Effector memory CD8-positive, alpha-beta T cell (primary cell): ENCODE measurements at regions not wholly inside any gene's neighbourhood (a gene's known extent, or its start where the extent isn't known, plus 50 kb on each side); places are given as distances from the start of the nearest gene placed in this dataset.
"Not testable (repeated sequence)": the region's sequence is repeated elsewhere in the genome, so short reads cannot be mapped to it uniquely, and the experiment has no call there.

ENCODE experiments used
- ATAC-seq: fragments of 150-1000 bp; cut with Tn5 transposase; replicated peaks from 2 replicates; pipeline ENCODE4 v1.10.0; 2021; ENCODE audit warnings: mild to moderate bottlenecking, moderate library complexity
- DNase-seq, 3 experiments: peaks; one replicate each; pipeline ENCODE4 v3.0.0; 2021
- H3K27ac Mint-ChIP-seq, 2 donors: one replicate each; pipeline ENCODE4 v1.8.0; 2022; ENCODE audit warnings: mild to moderate bottlenecking in 2 of 2, mixed read lengths in 2 of 2, moderate library complexity in 2 of 2
- H3K27me3 Mint-ChIP-seq, 2 donors: one replicate each; pipeline ENCODE4 v1.8.0; 2022; ENCODE audit warnings: mixed read lengths in 2 of 2
- H3K36me3 Mint-ChIP-seq: one replicate; pipeline ENCODE4 v1.8.0; 2022; ENCODE audit warnings: mild to moderate bottlenecking, moderate library complexity, mixed read lengths; ENCODE audit not compliant: insufficient read depth
- H3K4me1 Mint-ChIP-seq, 2 donors: one replicate each; pipeline ENCODE4 v1.8.0; 2022; ENCODE audit warnings: low read depth in 2 of 2, mixed read lengths in 2 of 2
- H3K4me3 Mint-ChIP-seq, 2 donors: one replicate each; pipeline ENCODE4 v1.8.0; 2022; ENCODE audit warnings: mild to moderate bottlenecking in 2 of 2, mixed read lengths in 2 of 2, moderate library complexity in 2 of 2
- H3K9me3 Mint-ChIP-seq, 2 donors: one replicate each; pipeline ENCODE4 v1.8.0; 2022; ENCODE audit warnings: mixed read lengths in 2 of 2

GRCh38 chrX:42378857-42379256 is 399.1 kb downstream of the PPP1R2C start:
- ATAC-seq (no peak), DNase-seq (no peak)
- H3K36me3 Mint-ChIP-seq, result no peaks in the 10 kb centered on the region
- H3K4me1 Mint-ChIP-seq, result no peaks in the 10 kb centered on the region
- H3K27ac Mint-ChIP-seq, result no peak overlapping the region
- H3K27me3 Mint-ChIP-seq, result no peaks in the 10 kb centered on the region
- H3K9me3 Mint-ChIP-seq, result no peaks in the 10 kb centered on the region
- no peak overlapping the region for H3K4me3 Mint-ChIP-seq

GRCh38 chrX:42375086-42375485 is 402.9 kb downstream of the PPP1R2C start:
- H3K27me3 Mint-ChIP-seq, result no peaks in the 10 kb centered on the region
- no peaks in the 10 kb centered on the region for H3K36me3 Mint-ChIP-seq
- no peaks in the 10 kb centered on the region for H3K9me3 Mint-ChIP-seq
- ATAC-seq, result no peak
- H3K27ac Mint-ChIP-seq, result no peak overlapping the region
- no peak for DNase-seq
- H3K4me3 Mint-ChIP-seq, result no peak overlapping the region
- no peaks in the 10 kb centered on the region for H3K4me1 Mint-ChIP-seq

- no peak for DNase-seq
- Mint-ChIP-seq H3K27ac (no peak overlapping the region), H3K4me3 (no peak overlapping the region), H3K4me1 (no peaks in the 10 kb centered on the region), H3K27me3 (no peaks in the 10 kb centered on the region), H3K36me3 (no peaks in the 10 kb centered on the region), H3K9me3 (no peaks in the 10 kb centered on the region)
- ATAC-seq, result no peak
Measured at GRCh38 chrX:42366181-42366580, 411.8 kb downstream of the PPP1R2C start.

GRCh38 chrX:42362219-42362618 is 415.7 kb downstream of the PPP1R2C start:
- Mint-ChIP-seq H3K4me3 (no peak overlapping the region), H3K36me3 (no peaks in the 10 kb centered on the region), H3K27ac (no peak overlapping the region), H3K4me1 (no peaks in the 10 kb centered on the region), H3K9me3 (no peaks in the 10 kb centered on the region), H3K27me3 (no peaks in the 10 kb centered on the region)
- no peak for DNase-seq
- no peak for ATAC-seq

GRCh38 chrX:42342981-42343380 is 419.6 kb upstream of the CASK start:
- H3K27ac Mint-ChIP-seq, DNase-seq, H3K36me3 Mint-ChIP-seq, H3K27me3 Mint-ChIP-seq, ATAC-seq, H3K4me1 Mint-ChIP-seq, H3K4me3 Mint-ChIP-seq, H3K9me3 Mint-ChIP-seq: not testable (repeated sequence)
